PFSK-1 (cell line): ENCODE measurements at regions not wholly inside any gene's neighbourhood (a gene's known extent, or its start where the extent isn't known, plus 50 kb on each side); places are given as distances from the start of the nearest gene placed in this dataset.

ENCODE experiments used
- FOXP2 ChIP-seq: optimal IDR thresholded peaks from 2 replicates; pipeline ENCODE3; 2011; ENCODE audit warnings: borderline replicate concordance, control low read depth, inconsistent platforms; ENCODE audit not compliant: insufficient read depth; ENCODE audit errors: extremely low read length, extremely low read depth
- POLR2AphosphoS5 ChIP-seq: IDR thresholded peaks from 2 replicates; pipeline ENCODE4 v1.6.1; 2012; ENCODE audit warnings: low read depth, mild to moderate bottlenecking, control low read depth, low read length, moderate library complexity
- SIN3A ChIP-seq: IDR thresholded peaks from 2 replicates; pipeline ENCODE4 v1.6.1; 2012; ENCODE audit warnings: mild to moderate bottlenecking, low read length, moderate library complexity, borderline replicate concordance; ENCODE audit not compliant: insufficient read depth
- TAF1 ChIP-seq: IDR thresholded peaks from 2 replicates; pipeline ENCODE4 v1.6.1; 2012; ENCODE audit warnings: low read length, control low read depth, borderline replicate concordance; ENCODE audit not compliant: insufficient read depth
- TF ChIP-seq, protein P1 (sequence below), 2 experiments: IDR thresholded peaks; 2 replicates each; pipeline versions ENCODE4 v1.6.1 to v1.8.0; 2011 to 2012; ENCODE audit warnings: low read depth in 2 of 2, low read length in 2 of 2, control low read depth in 1 of 2, inconsistent platforms in 1 of 2, mild to moderate bottlenecking in 1 of 2, moderate library complexity in 1 of 2; ENCODE audit not compliant: insufficient read depth in 1 of 2

DNA sequence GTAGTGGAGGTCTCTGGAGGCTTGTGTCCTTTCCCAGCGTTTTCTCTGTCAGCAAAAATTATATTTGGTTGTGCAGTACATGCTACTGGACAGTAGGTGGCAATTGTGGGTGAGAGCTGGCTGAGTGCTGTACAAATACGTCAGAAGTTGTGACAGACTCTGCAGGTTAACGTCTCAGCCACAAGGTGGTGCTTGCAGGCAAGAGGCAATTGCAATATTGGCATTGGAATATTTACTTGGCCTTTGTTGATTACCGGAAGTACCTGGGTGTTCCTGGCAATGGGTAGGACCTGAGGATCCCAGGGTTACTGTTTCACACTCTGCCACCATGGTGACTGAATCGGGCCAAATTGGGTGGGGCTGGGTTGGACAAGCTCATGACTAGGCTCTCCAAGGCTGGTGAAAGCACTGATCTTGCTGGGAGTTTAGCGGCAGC, 333.9 kb upstream of the LMO3 start:
- TF ChIP-seq, protein P1, sequence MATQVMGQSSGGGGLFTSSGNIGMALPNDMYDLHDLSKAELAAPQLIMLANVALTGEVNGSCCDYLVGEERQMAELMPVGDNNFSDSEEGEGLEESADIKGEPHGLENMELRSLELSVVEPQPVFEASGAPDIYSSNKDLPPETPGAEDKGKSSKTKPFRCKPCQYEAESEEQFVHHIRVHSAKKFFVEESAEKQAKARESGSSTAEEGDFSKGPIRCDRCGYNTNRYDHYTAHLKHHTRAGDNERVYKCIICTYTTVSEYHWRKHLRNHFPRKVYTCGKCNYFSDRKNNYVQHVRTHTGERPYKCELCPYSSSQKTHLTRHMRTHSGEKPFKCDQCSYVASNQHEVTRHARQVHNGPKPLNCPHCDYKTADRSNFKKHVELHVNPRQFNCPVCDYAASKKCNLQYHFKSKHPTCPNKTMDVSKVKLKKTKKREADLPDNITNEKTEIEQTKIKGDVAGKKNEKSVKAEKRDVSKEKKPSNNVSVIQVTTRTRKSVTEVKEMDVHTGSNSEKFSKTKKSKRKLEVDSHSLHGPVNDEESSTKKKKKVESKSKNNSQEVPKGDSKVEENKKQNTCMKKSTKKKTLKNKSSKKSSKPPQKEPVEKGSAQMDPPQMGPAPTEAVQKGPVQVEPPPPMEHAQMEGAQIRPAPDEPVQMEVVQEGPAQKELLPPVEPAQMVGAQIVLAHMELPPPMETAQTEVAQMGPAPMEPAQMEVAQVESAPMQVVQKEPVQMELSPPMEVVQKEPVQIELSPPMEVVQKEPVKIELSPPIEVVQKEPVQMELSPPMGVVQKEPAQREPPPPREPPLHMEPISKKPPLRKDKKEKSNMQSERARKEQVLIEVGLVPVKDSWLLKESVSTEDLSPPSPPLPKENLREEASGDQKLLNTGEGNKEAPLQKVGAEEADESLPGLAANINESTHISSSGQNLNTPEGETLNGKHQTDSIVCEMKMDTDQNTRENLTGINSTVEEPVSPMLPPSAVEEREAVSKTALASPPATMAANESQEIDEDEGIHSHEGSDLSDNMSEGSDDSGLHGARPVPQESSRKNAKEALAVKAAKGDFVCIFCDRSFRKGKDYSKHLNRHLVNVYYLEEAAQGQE (IDR thresholded peaks at IDR 0.05; ENCODE audit: insufficient read depth in 1 of 2, low read depth in 2 of 2, low read length in 2 of 2), result no peak
- TF ChIP-seq SIN3A (no peak), TAF1 (no peak), FOXP2 (no peak), POLR2AphosphoS5 (no peak)

DNA sequence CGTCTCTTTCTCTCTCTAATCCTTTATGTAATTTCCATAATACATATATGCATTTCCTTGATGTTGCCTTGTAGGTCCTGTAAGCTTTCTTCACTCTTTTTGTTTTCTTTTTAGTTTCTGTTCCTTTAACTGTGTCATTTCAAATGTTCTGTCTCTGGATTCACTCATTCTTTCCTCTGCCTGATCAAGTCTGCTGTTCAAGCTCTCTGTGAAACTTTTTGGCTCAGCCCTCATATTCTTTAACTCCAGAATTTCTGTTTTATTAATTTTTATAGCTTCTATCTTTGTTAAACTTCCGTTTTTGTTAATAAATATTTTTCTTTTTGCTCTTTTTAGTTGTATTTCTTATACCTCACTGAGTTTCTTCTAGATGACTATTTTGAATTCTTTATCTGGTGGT, 321.3 kb upstream of the LMO3 start:
- no peak for TF ChIP-seq POLR2AphosphoS5
- TF ChIP-seq, protein P1 (IDR thresholded peaks at IDR 0.05; ENCODE audit: insufficient read depth in 1 of 2, low read depth in 2 of 2, low read length in 2 of 2), result no peak
- no peak for TF ChIP-seq FOXP2
- TF ChIP-seq TAF1, result no peak
- no peak for TF ChIP-seq SIN3A

DNA sequence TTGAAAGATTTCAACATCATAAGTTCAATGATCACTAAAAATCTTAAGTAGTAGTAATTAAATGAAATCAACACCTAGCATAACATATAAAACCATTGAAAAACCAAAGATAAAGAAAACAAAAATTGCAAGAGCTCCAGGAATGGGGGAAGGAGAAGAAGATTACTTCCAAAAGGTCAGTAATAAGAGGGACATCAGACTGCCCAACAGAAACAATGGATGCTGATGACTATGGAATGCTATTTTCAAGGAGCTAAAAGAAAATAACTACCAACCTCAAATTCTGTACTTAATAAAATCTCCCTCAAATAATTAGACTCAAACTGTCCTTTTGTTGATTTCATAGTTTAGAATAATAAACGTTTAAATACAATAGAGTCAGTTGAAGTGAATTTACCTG, 314.5 kb upstream of the LMO3 start:
- TF ChIP-seq FOXP2 (no peak), POLR2AphosphoS5 (no peak), TAF1 (no peak), SIN3A (no peak)
- TF ChIP-seq, protein P1 (IDR thresholded peaks at IDR 0.05; ENCODE audit: insufficient read depth in 1 of 2, low read depth in 2 of 2, low read length in 2 of 2), result no peak

DNA sequence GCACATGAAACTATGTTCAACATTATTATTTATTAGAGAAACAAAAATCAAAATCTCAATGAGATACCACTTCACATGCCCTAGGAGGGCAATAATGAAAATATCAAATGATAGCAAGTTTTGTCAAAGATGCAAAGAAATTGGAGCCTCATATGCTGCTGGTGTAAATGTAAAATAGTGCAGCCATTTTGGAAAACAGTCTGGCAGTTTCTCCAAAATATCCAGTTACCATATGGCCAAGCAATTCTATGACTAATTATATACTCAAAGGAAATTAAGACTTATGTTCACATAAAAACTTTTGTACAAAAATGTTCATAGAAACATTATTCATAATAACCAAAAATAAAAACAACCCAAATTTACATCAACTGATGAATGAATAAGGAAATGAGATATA, 313.6 kb upstream of the LMO3 start:
- TF ChIP-seq, protein P1 (IDR thresholded peaks at IDR 0.05; ENCODE audit: insufficient read depth in 1 of 2, low read depth in 2 of 2, low read length in 2 of 2), result no peak
- TF ChIP-seq TAF1, result no peak
- no peak for TF ChIP-seq SIN3A
- no peak for TF ChIP-seq FOXP2
- TF ChIP-seq POLR2AphosphoS5, result no peak

DNA sequence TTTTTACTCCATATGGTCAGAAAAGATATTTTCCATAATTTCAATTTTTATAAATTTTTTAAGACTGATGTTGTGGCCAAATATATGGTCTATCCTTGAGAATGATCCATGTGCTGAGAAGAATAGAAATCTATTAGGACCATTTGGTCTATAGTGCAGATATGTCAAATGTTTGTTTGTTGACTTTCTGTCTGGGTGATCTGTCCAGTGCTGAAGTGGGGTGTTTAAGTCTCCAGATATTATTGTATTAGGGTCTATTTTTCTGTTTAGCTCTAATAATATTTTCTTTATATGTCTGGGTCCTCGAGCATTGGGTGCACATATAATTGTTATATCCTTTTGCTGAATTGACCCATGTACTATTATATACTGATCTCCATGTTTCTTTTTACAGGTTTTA, 308.9 kb upstream of the LMO3 start:
- TF ChIP-seq POLR2AphosphoS5, result no peak
- TF ChIP-seq, protein P1 (IDR thresholded peaks at IDR 0.05; ENCODE audit: insufficient read depth in 1 of 2, low read depth in 2 of 2, low read length in 2 of 2), result peak in 1 of 2 experiments; percentile 75; a peak in 1 of 4 replicates
